K562 (cell line): ENCODE measurements at regions not wholly inside any gene's neighbourhood (a gene's known extent, or its start where the extent isn't known, plus 50 kb on each side); places are given as distances from the start of the nearest gene placed in this dataset.

ENCODE experiments used
- CBFB ChIP-seq: sonication (generic); formaldehyde crosslinking; IDR thresholded peaks from 2 replicates; pipeline ENCODE4 v1.4.0; 2020; ENCODE audit warnings: mild to moderate bottlenecking, missing genetic modification reagents
- LARP7 ChIP-seq: fragments of 450-650 bp; IDR thresholded peaks from 2 replicates; pipeline ENCODE4 v1.6.1; 2016
- ZC3H11A ChIP-seq: IDR thresholded peaks from 2 replicates; pipeline ENCODE4 v1.6.1; 2012; ENCODE audit warnings: low read depth, low read length, improper control_type of control experiment
- TF ChIP-seq, protein P1 (sequence below), 2 experiments: fragments of 450-650 bp; formaldehyde crosslinking in 1 of 2; IDR thresholded peaks; 2 replicates each; pipeline versions ENCODE4 v1.4.0 to v1.6.1; 2014 to 2020; ENCODE audit warnings: mild to moderate bottlenecking in 2 of 2, borderline replicate concordance in 1 of 2, low read depth in 1 of 2
- TF ChIP-seq, protein P2 (sequence below), 2 experiments: fragments of 450-650 bp in 1 of 2; IDR thresholded peaks; 2 replicates each; pipeline ENCODE4 v1.6.1; 2011 to 2017; ENCODE audit warnings: low read depth in 2 of 2, antibody characterized with exemption in 1 of 2, borderline replicate concordance in 1 of 2, low read length in 1 of 2, mild to moderate bottlenecking in 1 of 2, mixed read lengths in 1 of 2; ENCODE audit not compliant: control insufficient read depth in 1 of 2
- TF ChIP-seq, protein P3 (sequence below): fragments of 450-650 bp; IDR thresholded peaks from 2 replicates; pipeline ENCODE4 v1.6.1; 2014; ENCODE audit warnings: low read depth, mild to moderate bottlenecking, moderate library complexity, borderline replicate concordance

DNA sequence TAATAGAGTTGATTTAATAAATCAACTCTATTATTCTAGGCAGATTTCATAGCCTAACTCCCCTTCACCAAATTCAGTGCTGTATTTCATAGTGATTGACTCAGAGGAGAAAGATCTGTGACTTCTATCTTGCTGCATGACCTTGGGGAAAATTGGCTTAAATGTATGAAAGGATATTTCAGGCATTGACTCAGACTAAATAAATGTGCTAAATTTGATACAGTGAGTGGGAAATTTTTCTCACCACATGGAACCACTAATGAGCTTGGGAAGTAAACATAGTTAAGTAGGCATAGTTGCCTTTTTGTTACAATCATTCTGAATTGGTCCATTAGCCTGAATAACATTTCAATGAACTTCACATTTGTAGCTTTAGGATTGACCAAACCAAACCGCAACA lies 89.0 kb upstream of the PRPS1L1 start (continued):
- TF ChIP-seq, protein P1, sequence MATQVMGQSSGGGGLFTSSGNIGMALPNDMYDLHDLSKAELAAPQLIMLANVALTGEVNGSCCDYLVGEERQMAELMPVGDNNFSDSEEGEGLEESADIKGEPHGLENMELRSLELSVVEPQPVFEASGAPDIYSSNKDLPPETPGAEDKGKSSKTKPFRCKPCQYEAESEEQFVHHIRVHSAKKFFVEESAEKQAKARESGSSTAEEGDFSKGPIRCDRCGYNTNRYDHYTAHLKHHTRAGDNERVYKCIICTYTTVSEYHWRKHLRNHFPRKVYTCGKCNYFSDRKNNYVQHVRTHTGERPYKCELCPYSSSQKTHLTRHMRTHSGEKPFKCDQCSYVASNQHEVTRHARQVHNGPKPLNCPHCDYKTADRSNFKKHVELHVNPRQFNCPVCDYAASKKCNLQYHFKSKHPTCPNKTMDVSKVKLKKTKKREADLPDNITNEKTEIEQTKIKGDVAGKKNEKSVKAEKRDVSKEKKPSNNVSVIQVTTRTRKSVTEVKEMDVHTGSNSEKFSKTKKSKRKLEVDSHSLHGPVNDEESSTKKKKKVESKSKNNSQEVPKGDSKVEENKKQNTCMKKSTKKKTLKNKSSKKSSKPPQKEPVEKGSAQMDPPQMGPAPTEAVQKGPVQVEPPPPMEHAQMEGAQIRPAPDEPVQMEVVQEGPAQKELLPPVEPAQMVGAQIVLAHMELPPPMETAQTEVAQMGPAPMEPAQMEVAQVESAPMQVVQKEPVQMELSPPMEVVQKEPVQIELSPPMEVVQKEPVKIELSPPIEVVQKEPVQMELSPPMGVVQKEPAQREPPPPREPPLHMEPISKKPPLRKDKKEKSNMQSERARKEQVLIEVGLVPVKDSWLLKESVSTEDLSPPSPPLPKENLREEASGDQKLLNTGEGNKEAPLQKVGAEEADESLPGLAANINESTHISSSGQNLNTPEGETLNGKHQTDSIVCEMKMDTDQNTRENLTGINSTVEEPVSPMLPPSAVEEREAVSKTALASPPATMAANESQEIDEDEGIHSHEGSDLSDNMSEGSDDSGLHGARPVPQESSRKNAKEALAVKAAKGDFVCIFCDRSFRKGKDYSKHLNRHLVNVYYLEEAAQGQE (IDR thresholded peaks at IDR 0.05; ENCODE audit: borderline replicate concordance): no peak
- TF ChIP-seq, protein P1 (CRISPR knock-in tag; IDR thresholded peaks at IDR 0.05; ENCODE audit: low read depth): no peak
- TF ChIP-seq LARP7 (no peak), ZC3H11A (no peak), CBFB (CRISPR knock-in tag) (no peak)
- TF ChIP-seq, protein P2, sequence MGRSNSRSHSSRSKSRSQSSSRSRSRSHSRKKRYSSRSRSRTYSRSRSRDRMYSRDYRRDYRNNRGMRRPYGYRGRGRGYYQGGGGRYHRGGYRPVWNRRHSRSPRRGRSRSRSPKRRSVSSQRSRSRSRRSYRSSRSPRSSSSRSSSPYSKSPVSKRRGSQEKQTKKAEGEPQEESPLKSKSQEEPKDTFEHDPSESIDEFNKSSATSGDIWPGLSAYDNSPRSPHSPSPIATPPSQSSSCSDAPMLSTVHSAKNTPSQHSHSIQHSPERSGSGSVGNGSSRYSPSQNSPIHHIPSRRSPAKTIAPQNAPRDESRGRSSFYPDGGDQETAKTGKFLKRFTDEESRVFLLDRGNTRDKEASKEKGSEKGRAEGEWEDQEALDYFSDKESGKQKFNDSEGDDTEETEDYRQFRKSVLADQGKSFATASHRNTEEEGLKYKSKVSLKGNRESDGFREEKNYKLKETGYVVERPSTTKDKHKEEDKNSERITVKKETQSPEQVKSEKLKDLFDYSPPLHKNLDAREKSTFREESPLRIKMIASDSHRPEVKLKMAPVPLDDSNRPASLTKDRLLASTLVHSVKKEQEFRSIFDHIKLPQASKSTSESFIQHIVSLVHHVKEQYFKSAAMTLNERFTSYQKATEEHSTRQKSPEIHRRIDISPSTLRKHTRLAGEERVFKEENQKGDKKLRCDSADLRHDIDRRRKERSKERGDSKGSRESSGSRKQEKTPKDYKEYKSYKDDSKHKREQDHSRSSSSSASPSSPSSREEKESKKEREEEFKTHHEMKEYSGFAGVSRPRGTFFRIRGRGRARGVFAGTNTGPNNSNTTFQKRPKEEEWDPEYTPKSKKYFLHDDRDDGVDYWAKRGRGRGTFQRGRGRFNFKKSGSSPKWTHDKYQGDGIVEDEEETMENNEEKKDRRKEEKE (IDR thresholded peaks at IDR 0.05; ENCODE audit: borderline replicate concordance in 1 of 2, control insufficient read depth in 1 of 2, low read depth in 2 of 2, low read length in 1 of 2): no peak
- TF ChIP-seq, protein P3, sequence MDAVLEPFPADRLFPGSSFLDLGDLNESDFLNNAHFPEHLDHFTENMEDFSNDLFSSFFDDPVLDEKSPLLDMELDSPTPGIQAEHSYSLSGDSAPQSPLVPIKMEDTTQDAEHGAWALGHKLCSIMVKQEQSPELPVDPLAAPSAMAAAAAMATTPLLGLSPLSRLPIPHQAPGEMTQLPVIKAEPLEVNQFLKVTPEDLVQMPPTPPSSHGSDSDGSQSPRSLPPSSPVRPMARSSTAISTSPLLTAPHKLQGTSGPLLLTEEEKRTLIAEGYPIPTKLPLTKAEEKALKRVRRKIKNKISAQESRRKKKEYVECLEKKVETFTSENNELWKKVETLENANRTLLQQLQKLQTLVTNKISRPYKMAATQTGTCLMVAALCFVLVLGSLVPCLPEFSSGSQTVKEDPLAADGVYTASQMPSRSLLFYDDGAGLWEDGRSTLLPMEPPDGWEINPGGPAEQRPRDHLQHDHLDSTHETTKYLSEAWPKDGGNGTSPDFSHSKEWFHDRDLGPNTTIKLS: no peak
